ENCODE measurements at regions not wholly inside any gene's neighbourhood (a gene's known extent, or its start where the extent isn't known, plus 50 kb on each side); places are given as distances from the start of the nearest gene placed in this dataset.

GRCh38 chr12:91542067-91542466, 359.4 kb upstream of the DCN start:
- H3K4me3 ChIP-seq (ENCODE audit: low read depth, low read length), result no peak overlapping the region
- TF ChIP-seq, protein P1, sequence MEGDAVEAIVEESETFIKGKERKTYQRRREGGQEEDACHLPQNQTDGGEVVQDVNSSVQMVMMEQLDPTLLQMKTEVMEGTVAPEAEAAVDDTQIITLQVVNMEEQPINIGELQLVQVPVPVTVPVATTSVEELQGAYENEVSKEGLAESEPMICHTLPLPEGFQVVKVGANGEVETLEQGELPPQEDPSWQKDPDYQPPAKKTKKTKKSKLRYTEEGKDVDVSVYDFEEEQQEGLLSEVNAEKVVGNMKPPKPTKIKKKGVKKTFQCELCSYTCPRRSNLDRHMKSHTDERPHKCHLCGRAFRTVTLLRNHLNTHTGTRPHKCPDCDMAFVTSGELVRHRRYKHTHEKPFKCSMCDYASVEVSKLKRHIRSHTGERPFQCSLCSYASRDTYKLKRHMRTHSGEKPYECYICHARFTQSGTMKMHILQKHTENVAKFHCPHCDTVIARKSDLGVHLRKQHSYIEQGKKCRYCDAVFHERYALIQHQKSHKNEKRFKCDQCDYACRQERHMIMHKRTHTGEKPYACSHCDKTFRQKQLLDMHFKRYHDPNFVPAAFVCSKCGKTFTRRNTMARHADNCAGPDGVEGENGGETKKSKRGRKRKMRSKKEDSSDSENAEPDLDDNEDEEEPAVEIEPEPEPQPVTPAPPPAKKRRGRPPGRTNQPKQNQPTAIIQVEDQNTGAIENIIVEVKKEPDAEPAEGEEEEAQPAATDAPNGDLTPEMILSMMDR (conservative IDR thresholded peaks at IDR 0.05; ENCODE audit: low read depth, low read length), result no peak
- DNase-seq (ENCODE audit: low read depth), result no peak

DNA sequence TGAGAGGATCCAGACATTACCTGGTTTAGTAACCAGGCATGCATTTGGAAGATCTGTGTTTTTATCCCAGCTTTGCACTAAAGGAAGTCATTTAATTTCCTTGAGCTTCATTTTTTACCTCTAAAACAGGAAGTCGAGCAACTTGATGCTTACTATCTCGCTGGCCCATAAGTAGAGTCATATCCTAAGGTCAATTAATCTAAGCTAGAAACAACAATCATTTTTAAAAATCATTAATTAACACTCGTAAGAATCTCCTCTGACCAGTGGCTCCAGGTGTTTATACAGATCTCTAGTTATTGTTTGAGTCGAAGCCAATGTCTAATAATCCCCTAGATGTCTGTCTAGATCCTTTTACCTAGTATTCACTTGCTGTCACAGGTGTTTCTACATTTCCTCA, 355.8 kb upstream of the DCN start:
- H3K4me3 ChIP-seq (ENCODE audit: low read depth, low read length), result no peak overlapping the region
- no peak for DNase-seq (ENCODE audit: low read depth)
- TF ChIP-seq, protein P1 (conservative IDR thresholded peaks at IDR 0.05; ENCODE audit: low read depth, low read length), result no peak

- DNase-seq (ENCODE audit: low read depth), result no peak
- TF ChIP-seq, protein P1 (conservative IDR thresholded peaks at IDR 0.05; ENCODE audit: low read depth, low read length), result no peak
- H3K4me3 ChIP-seq (ENCODE audit: low read depth, low read length), result no peak overlapping the region
Observed at GRCh38 chr12:91533366-91533765, 350.7 kb upstream of the DCN start.

DNA sequence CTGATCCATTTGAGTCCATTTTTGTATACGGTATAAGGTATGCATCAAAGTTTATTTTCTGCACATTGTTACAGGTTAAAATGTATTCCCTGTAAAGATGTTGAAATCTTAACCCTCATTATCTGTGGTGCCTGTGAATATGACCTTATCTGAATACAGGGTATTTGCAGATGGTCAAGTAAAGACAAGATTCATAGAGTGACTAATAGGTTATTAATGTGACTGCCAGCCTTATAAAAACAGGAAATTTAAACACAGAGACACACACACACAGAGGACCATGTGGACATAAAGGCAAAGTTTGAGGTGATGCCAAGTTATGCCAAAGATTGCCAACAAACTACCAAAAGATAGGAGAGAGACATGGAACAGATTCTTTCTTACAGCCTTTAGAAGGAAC, 347.2 kb upstream of the DCN start:
- no peak overlapping the region for H3K4me3 ChIP-seq (ENCODE audit: low read depth, low read length)
- peak; percentile 19 for DNase-seq (ENCODE audit: low read depth)
- TF ChIP-seq, protein P1 (conservative IDR thresholded peaks at IDR 0.05; ENCODE audit: low read depth, low read length), result no peak

DNA sequence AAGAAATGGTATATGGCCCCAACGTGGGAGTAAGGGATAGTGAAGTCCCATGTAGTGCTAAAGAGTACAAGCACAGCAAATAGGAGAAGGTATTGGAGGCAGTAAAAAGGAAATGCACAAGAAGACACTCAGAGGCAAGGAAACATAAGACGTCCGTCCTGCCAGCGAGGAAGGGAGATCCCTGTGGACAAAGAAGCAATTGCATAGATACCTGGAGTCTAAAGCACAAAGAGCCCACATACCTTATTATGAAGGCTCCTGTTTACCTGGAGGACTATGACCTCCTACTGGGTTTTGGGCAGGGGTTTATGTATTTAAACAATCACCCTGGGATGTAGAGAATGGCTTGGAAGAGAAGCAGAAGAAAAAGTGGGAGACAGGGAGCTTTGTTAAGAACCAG, 341.2 kb upstream of the DCN start:
- H3K4me3 ChIP-seq (ENCODE audit: low read depth, low read length), result no peak overlapping the region
- TF ChIP-seq, protein P1 (conservative IDR thresholded peaks at IDR 0.05; ENCODE audit: low read depth, low read length), result no peak
- no peak for DNase-seq (ENCODE audit: low read depth)

DNA sequence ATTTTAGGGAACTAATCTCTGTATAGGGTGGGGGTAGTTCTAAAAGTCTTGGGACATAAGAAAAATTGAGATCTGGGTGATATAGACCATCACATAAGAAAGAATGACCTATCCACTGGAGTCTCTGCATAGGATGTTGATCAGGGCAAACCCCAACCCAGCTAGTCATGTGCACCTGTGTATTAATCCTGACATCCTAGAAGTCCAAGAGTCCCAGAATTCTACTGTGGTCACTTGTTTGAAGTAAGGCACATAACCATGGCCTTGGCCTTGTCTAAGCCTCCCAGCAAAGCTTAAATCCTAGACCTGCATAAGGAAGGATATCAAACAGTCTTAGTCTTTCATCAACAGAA, 334.1 kb upstream of the DCN start:
- no peak for DNase-seq (ENCODE audit: low read depth)
- TF ChIP-seq, protein P1 (conservative IDR thresholded peaks at IDR 0.05; ENCODE audit: low read depth, low read length), result no peak
- H3K4me3 ChIP-seq (ENCODE audit: low read depth, low read length), result no peak overlapping the region

- TF ChIP-seq, protein P1 (conservative IDR thresholded peaks at IDR 0.05; ENCODE audit: low read depth, low read length), result no peak
- no peak overlapping the region for H3K4me3 ChIP-seq (ENCODE audit: low read depth, low read length)
- no peak for DNase-seq (ENCODE audit: low read depth)
Observed at GRCh38 chr12:91515944-91516694, 333.5 kb upstream of the DCN start.

All from choroid plexus epithelial cell (primary cell).